HG02798 (cell line): ENCODE measurements at regions not wholly inside any gene's neighbourhood (a gene's known extent, or its start where the extent isn't known, plus 50 kb on each side); places are given as distances from the start of the nearest gene placed in this dataset.

Experiments
- ATAC-seq: cut with Tn5 transposase; IDR thresholded peaks from one replicate; pipeline ENCODE4 v1.9.1; 2021; ENCODE audit warnings: mild to moderate bottlenecking; ENCODE audit not compliant: unreplicated experiment, poor library complexity

DNA sequence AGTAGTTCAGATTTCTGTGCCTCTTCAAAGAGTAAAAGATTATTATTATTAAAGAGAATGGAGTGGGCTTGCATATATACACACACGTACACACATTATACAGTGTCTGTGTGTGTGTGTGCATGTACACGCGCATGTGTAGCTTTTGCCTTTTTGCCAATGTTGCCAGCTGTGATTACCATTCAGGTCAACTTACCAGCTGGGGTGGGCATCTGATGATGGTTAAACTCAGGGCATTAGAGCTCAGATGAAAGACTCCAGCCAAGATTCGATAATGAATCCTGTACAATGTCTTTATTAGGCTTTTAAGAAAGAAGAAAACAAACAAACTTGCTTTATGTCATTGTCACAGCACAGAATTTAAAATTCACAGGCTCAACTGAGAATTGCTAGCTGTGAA lies 296.5 kb upstream of the DMAC1 start:
- ATAC-seq = no peak

- no peak for ATAC-seq
Observed at GRCh38 chr9:8095672-8096086, 296.1 kb upstream of the DMAC1 start.

GRCh38 chr9:8088477-8088876 lies 288.9 kb upstream of the DMAC1 start:
- no peak for ATAC-seq

GRCh38 chr9:8085986-8086385 lies 286.4 kb upstream of the DMAC1 start:
- no peak for ATAC-seq

DNA sequence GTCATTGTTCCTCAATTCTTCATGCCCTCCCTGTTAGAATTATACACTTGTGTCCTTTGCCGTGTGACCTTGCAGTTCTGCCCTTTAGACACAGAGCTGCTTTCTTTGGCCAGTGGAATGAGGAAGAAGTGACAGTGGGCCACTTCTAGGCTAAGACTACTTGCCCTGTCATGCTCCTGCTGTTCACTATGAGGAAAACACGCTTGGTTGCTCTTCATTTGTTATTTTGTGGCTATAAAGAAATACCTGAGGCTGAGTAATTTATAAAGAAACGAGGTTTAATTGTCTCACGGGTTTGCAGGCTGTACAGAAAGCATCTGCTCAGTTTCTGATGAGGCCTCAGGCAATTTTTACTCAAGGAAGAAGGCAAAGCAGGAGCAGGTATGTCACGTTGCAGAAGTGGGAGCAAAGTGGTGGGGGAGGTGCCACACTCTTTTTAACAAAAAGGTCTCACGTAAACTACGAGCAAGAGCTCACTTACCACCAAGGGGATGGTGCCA lies 279.1 kb upstream of the DMAC1 start:
- ATAC-seq = no peak

- ATAC-seq = no peak
Observed at GRCh38 chr9:8074713-8075286, 275.2 kb upstream of the DMAC1 start.

- ATAC-seq = no peak
Observed at GRCh38 chr9:8071445-8071798, 271.8 kb upstream of the DMAC1 start.

DNA sequence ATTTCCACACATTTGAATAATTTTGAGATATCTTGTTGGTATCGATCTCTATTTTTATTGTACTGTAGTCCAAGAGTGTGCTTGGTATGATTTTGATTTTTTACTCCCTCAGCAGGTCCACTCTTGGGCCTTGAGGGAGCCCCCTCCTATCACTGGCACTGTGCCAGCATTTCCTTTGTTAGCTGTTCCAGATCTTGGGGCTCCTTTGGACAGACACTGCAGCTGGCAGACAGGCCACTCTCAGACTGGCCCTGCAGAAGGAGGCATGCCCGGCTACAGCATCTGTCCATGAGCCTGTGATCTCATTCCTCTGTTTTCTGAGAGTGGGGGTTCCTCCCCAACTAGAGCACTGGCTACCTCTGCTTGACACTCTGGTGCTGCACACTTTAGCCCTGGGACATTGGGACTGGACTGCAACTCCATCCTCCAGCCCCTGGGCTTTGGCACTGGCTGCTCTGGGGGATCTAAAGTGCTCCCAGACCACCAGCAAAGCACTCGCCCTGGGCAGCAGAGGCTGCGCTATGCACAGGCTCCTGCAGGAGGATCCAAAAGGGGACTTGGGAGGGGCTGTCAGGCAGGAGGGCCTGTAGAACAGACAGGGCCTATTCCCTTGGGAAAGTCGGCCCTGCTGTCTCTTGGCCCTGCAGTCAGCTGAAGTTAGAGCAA lies 271.3 kb upstream of the DMAC1 start:
- no peak for ATAC-seq

- ATAC-seq = no peak
Observed at GRCh38 chr9:8062459-8062858, 262.9 kb upstream of the DMAC1 start.

DNA sequence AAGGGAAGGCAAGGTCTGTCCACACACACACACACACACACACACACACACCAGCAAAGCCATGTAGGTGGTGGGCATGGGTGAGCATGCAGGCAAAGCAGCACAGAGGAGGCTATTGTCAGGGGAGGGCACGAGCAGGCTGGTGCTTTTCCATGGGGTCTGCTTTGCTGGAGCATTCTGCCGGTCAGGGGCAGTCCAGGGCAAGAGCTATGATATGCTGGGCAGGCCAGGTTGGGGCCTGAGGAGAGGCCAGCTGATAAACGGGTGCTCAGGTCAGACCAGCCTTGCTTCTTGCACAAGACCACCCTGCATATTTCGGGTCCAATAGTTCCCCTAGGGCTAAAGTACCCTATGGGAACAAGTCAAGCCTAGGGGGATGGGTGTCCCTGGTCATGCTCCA lies 253.9 kb upstream of the DMAC1 start:
- no peak for ATAC-seq

DNA sequence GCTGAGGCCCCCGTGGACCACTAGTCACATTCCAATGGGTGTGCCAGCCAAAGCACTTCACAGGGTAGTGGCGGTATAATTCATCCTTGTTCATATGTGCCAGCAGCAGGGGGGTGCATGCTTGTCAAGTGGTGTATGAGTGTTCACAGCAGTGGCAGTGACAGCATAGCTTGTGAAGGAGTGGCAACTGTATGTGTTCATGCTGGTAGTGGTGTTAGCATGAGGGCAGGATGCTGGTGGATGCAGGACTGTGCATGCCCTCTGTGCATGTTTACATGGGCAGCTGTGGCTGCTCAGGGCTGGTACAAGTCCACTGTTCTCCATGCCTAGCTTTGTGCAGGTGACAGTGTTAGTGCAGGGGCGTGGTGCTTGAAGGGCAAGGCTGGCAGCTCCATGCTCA lies 253.4 kb upstream of the DMAC1 start:
- ATAC-seq = no peak

GRCh38 chr9:8037745-8038144 lies 238.2 kb upstream of the DMAC1 start:
- no peak for ATAC-seq

DNA sequence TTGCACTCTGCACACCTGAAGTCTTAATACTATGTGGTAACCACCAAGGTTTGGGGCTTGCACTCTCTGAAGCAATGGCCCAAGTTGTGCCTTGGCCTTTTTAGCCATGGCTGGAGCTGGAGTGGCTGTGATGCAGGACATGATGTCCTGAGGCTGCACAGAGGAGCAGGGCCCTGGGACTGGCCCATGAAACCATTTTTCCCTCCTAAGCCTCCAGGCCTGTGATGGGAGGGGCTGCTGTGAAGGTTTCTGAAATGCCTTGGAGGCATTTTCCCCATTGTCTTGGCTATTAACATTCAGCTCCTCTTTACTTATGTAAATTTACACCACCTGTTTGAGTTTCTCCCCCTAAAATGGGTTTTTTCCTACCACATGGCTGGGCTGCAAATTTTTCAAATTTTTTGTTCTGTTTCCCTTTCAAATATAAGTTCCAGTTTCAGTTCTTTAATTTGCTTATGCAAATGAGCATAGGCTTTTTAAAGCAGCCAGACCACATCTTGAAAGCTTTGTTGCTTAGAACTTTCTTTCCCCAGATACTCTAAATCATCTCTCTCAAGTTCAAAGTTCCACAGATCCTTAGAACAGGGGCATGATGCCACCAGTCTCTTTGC lies 237.4 kb upstream of the DMAC1 start:
- ATAC-seq = no peak

DNA sequence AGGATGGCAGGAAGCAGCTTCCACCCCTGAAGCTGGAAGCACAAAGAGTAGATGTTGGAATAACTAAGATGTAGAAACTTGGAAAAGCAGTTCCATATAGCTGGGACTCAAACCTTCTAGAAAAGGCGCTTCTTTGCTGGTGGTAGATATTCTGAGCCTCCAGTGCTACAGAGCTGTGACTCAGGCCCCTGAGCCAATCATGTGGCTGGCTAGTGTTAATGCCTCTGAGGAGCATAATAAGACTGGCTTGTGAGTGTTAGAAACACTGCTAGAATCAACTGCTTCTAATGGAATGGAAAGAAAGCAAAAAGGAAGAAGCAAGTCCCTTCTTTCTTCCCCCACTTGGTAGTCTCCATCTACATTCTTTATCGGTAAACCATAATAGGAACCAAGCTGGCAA lies 234.2 kb upstream of the DMAC1 start:
- no peak for ATAC-seq

DNA sequence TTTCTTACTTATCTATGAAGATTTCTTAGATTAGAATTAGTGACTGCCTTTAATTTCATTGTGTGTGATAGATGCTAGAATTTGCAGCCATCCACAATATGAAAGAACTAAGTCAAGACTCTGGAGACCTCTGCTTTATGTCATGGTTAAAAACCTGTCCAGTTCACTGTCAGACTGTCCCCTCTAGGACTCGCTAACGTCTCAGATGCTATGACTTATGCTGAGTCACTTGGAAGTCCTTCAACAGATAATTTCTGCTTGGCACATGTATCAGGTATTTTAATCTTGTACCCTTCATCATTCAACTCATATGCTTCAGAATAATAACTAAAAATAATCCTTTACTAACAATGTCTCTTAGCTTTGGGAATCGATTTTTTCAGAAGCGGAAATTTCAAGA lies 230.5 kb upstream of the DMAC1 start:
- no peak for ATAC-seq

- no peak for ATAC-seq
Observed at GRCh38 chr9:8027351-8027750, 227.8 kb upstream of the DMAC1 start.

- no peak for ATAC-seq
Observed at GRCh38 chr9:8025551-8025950, 226.0 kb upstream of the DMAC1 start.

- ATAC-seq = no peak
Observed at GRCh38 chr9:8020186-8020585, 220.6 kb upstream of the DMAC1 start.

GRCh38 chr9:8019636-8020035 lies 220.1 kb upstream of the DMAC1 start:
- no peak for ATAC-seq

DNA sequence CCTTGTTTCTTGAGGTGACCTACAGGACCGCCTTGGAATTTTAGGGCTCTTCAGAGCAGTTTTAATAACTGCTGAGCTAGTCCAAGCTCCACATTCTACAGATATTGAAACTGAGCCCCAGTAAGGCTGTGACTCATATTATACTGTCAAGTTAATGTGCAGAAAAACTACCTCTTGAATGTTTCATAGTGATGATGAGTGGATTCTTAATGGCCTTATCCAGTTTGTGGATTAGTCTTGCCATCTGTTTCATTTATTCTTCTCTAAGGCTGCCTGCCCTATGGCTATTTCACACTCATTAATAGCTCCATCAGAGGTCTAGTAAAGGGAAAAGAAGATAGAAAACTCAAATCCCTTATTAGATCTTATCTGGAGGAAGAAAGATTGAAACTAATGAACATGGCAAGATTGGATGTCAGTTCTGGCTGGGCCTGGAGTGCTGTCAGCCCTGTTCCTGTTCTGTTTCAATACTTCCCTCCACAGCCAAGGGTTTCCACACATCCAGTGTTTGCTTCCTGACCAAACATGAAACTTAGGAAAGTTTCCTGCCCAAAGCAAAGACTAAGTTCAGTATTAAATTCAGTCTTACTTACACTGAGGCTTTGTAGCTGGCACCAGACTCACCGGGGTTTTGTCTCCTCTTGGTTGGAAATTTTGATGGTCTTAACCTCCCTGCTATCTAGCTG lies 215.6 kb upstream of the DMAC1 start:
- ATAC-seq = no peak

DNA sequence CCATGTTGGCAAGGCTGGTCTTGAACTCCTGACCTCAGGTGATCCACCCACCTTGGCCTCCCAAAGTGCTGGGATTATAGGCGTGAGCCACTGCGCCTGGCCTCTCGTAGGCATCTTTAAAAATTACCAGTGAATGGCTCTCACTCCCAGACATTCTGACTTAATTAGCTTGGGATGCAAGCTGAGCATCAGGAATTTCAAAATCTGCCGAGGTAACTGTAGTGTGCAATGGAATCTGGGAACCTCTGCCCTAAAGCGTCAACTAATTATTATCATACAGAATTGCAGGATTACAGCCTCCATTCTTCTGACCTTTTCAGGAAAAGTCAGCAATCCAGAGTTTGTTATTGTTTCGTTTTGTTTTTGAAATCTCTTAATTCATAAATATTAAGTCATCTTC lies 213.4 kb upstream of the DMAC1 start:
- ATAC-seq = no peak
